Chondrocyte (in vitro differentiated cells): ENCODE measurements at regions not wholly inside any gene's neighbourhood (a gene's known extent, or its start where the extent isn't known, plus 50 kb on each side); places are given as distances from the start of the nearest gene placed in this dataset.

ENCODE experiments used
- DNase-seq: peaks from one replicate; pipeline ENCODE4 v3.0.0; 2021; ENCODE audit warnings: mixed read lengths, low spot score
- H3K27ac Mint-ChIP-seq: one replicate; pipeline ENCODE4 v1.8.0; 2021; ENCODE audit warnings: mild to moderate bottlenecking, moderate library complexity, mixed read lengths; ENCODE audit not compliant: unreplicated experiment
- H3K27me3 Mint-ChIP-seq: 2 replicates; pipeline ENCODE4 v1.8.0; 2021; ENCODE audit warnings: low read depth, mixed read lengths
- H3K36me3 Mint-ChIP-seq: 2 replicates; pipeline ENCODE4 v1.8.0; 2021; ENCODE audit warnings: low read depth, mixed read lengths
- H3K4me1 Mint-ChIP-seq: 2 replicates; pipeline ENCODE4 v1.8.0; 2021; ENCODE audit warnings: low read depth, mild to moderate bottlenecking, mixed read lengths
- H3K4me3 Mint-ChIP-seq: one replicate; pipeline ENCODE4 v1.8.0; 2021; ENCODE audit warnings: mild to moderate bottlenecking, moderate library complexity, mixed read lengths; ENCODE audit not compliant: unreplicated experiment
- H3K9me3 Mint-ChIP-seq: 2 replicates; pipeline ENCODE4 v1.8.0; 2021; ENCODE audit warnings: low read depth, mixed read lengths
- CTCF ChIP-seq: fragments of 200-600 bp; sonication (generic); IDR thresholded peaks from 2 replicates; pipeline ENCODE4 v1.5.0; 2021; ENCODE audit warnings: antibody characterized with exemption, mild to moderate bottlenecking, moderate library complexity

GRCh38 chr4:96952610-96953009 is 1112.7 kb downstream of the PDHA2 start:
- Mint-ChIP-seq H3K4me3 (no peak overlapping the region), H3K27ac (no peak overlapping the region), H3K27me3 (no peaks in the 10 kb centered on the region), H3K9me3 (peaks cover 6% of the 10 kb centered on the region), H3K36me3 (no peaks in the 10 kb centered on the region), H3K4me1 (no peaks in the 10 kb centered on the region)
- no peak for DNase-seq
- TF ChIP-seq CTCF = no peak

- Mint-ChIP-seq H3K9me3 (no peaks in the 10 kb centered on the region), H3K4me1 (no peaks in the 10 kb centered on the region), H3K4me3 (no peak overlapping the region), H3K27me3 (no peaks in the 10 kb centered on the region), H3K36me3 (no peaks in the 10 kb centered on the region), H3K27ac (no peak overlapping the region)
- DNase-seq = no peak
- no peak for TF ChIP-seq CTCF
Measured at GRCh38 chr4:96955226-96955625, 1115.3 kb downstream of the PDHA2 start.

GRCh38 chr4:96955691-96956090 is 1115.8 kb downstream of the PDHA2 start:
- TF ChIP-seq CTCF = no peak
- H3K36me3 Mint-ChIP-seq = no peaks in the 10 kb centered on the region
- no peaks in the 10 kb centered on the region for H3K4me1 Mint-ChIP-seq
- no peak for DNase-seq
- no peaks in the 10 kb centered on the region for H3K9me3 Mint-ChIP-seq
- no peaks in the 10 kb centered on the region for H3K27me3 Mint-ChIP-seq
- no peak overlapping the region for H3K27ac Mint-ChIP-seq
- H3K4me3 Mint-ChIP-seq = no peak overlapping the region

DNA sequence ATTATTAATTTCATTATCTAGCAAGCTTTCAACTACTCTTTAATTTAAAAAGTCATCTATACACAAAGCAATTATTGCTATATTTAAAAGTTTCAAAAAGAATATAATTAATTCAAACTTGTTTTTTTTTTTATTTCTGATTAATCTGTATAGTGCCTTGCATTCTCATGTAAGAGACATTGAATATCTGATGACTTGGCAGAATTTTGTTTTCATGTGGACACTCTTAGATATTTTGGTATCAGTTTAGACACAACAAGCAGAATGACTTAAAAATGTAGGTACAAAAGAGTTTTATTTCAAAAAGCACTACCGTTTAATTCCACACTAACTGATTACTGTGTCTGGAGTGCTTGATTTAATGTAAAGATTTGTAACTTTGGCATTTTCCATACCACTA is 1129.6 kb downstream of the PDHA2 start:
- Mint-ChIP-seq H3K27me3 (no peaks in the 10 kb centered on the region), H3K9me3 (peaks cover 10% of the 10 kb centered on the region), H3K4me3 (no peak overlapping the region), H3K36me3 (no peaks in the 10 kb centered on the region), H3K27ac (no peak overlapping the region), H3K4me1 (no peaks in the 10 kb centered on the region)
- no peak for DNase-seq
- TF ChIP-seq CTCF = no peak

GRCh38 chr4:96972920-96973319 is 1133.0 kb downstream of the PDHA2 start:
- no peak overlapping the region for H3K4me3 Mint-ChIP-seq
- no peak for TF ChIP-seq CTCF
- peaks cover 2% of the 10 kb centered on the region for H3K9me3 Mint-ChIP-seq
- no peak for DNase-seq
- no peak overlapping the region for H3K27ac Mint-ChIP-seq
- no peaks in the 10 kb centered on the region for H3K4me1 Mint-ChIP-seq
- no peaks in the 10 kb centered on the region for H3K36me3 Mint-ChIP-seq
- no peaks in the 10 kb centered on the region for H3K27me3 Mint-ChIP-seq
